GM12892 (cell line): ENCODE measurements at regions not wholly inside any gene's neighbourhood (a gene's known extent, or its start where the extent isn't known, plus 50 kb on each side); places are given as distances from the start of the nearest gene placed in this dataset.

Source experiments
- DNase-seq: peaks from one replicate; pipeline ENCODE4 v3.0.0; 2011; ENCODE audit not compliant: insufficient read length
- FAIRE-seq: peaks from 2 replicates; lab custom pipeline; 2011; peaks lifted over from hg19 to GRCh38; lab: Jason Lieb, UNC
- POLR2A ChIP-seq: IDR thresholded peaks from 2 replicates; pipeline ENCODE4 v1.6.1; 2011; ENCODE audit warnings: low read depth, low read length, control low read depth
- POLR2AphosphoS5 ChIP-seq: IDR thresholded peaks from 2 replicates; pipeline ENCODE4 v1.6.1; 2011; ENCODE audit warnings: low read depth, low read length, control low read depth
- TAF1 ChIP-seq: IDR thresholded peaks from 2 replicates; pipeline ENCODE4 v1.6.1; 2011; ENCODE audit warnings: low read depth, mild to moderate bottlenecking, control low read depth, low read length, borderline replicate concordance

GRCh38 chr4:45621971-45622370 lies 501.9 kb downstream of the GABRG1 start:
- no peak for TF ChIP-seq TAF1
- no peak for TF ChIP-seq POLR2AphosphoS5
- no peak for TF ChIP-seq POLR2A
- DNase-seq: no peak
- no peak for FAIRE-seq

- DNase-seq (no peak), FAIRE-seq (no peak)
- no peak for TF ChIP-seq POLR2AphosphoS5
- no peak for TF ChIP-seq TAF1
- no peak for TF ChIP-seq POLR2A
Observed at GRCh38 chr4:45620808-45621207, 503.0 kb downstream of the GABRG1 start.

- FAIRE-seq: no peak
- TF ChIP-seq POLR2A (no peak), POLR2AphosphoS5 (no peak), TAF1 (no peak)
Observed at GRCh38 chr4:45596379-45597101, 527.3 kb downstream of the GABRG1 start.

GRCh38 chr4:45580334-45580733 lies 543.5 kb downstream of the GABRG1 start:
- DNase-seq: no peak
- TF ChIP-seq POLR2AphosphoS5 (no peak), TAF1 (no peak), POLR2A (no peak)
- FAIRE-seq: no peak

More at GRCh38 chr4:45596379-45597101, 527.3 kb downstream of the GABRG1 start:
- DNase-seq: no peak

- FAIRE-seq: no peak
- TF ChIP-seq POLR2A: no peak
- no peak for TF ChIP-seq TAF1
- TF ChIP-seq POLR2AphosphoS5: no peak
- DNase-seq: no peak
Observed at GRCh38 chr4:45578874-45579273, 545.0 kb downstream of the GABRG1 start.

- FAIRE-seq (no peak), DNase-seq (no peak)
- TF ChIP-seq TAF1 (no peak), POLR2A (no peak), POLR2AphosphoS5 (no peak)
Observed at GRCh38 chr4:45576275-45576674, 547.6 kb downstream of the GABRG1 start.

GRCh38 chr4:45569619-45570018 lies 554.2 kb downstream of the GABRG1 start:
- TF ChIP-seq TAF1 (no peak), POLR2AphosphoS5 (no peak), POLR2A (no peak)
- FAIRE-seq (no peak), DNase-seq (no peak)

GRCh38 chr4:45568694-45569093 lies 555.2 kb downstream of the GABRG1 start:
- no peak for FAIRE-seq
- TF ChIP-seq TAF1 (no peak), POLR2AphosphoS5 (no peak), POLR2A (no peak)
- DNase-seq: no peak

- TF ChIP-seq TAF1: no peak
- TF ChIP-seq POLR2A: no peak
- TF ChIP-seq POLR2AphosphoS5: no peak
- FAIRE-seq (no peak), DNase-seq (no peak)
Observed at GRCh38 chr4:45566896-45567603, 556.8 kb downstream of the GABRG1 start.

GRCh38 chr4:45554423-45554822 lies 569.4 kb downstream of the GABRG1 start:
- TF ChIP-seq POLR2A (no peak), POLR2AphosphoS5 (no peak), TAF1 (no peak)
- DNase-seq (no peak), FAIRE-seq (no peak)

GRCh38 chr4:45550766-45551366 lies 573.0 kb downstream of the GABRG1 start:
- TF ChIP-seq POLR2AphosphoS5: no peak
- TF ChIP-seq POLR2A: no peak
- no peak for TF ChIP-seq TAF1
- FAIRE-seq (no peak), DNase-seq (no peak)
